ENCODE measurements at regions not wholly inside any gene's neighbourhood (a gene's known extent, or its start where the extent isn't known, plus 50 kb on each side); places are given as distances from the start of the nearest gene placed in this dataset.

- no peak for TF ChIP-seq PRDM10 (IDR thresholded peaks at IDR 0.05; ENCODE audit: partially characterized antibody)
- TF ChIP-seq NFIC (IDR thresholded peaks at IDR 0.05) = no peak
- TF ChIP-seq, protein P1, sequence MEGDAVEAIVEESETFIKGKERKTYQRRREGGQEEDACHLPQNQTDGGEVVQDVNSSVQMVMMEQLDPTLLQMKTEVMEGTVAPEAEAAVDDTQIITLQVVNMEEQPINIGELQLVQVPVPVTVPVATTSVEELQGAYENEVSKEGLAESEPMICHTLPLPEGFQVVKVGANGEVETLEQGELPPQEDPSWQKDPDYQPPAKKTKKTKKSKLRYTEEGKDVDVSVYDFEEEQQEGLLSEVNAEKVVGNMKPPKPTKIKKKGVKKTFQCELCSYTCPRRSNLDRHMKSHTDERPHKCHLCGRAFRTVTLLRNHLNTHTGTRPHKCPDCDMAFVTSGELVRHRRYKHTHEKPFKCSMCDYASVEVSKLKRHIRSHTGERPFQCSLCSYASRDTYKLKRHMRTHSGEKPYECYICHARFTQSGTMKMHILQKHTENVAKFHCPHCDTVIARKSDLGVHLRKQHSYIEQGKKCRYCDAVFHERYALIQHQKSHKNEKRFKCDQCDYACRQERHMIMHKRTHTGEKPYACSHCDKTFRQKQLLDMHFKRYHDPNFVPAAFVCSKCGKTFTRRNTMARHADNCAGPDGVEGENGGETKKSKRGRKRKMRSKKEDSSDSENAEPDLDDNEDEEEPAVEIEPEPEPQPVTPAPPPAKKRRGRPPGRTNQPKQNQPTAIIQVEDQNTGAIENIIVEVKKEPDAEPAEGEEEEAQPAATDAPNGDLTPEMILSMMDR (IDR thresholded peaks at IDR 0.05 in 2 of 3, conservative IDR thresholded peaks at IDR 0.05 in 1 of 3; ENCODE audit: insufficient read depth in 2 of 3, low read depth in 1 of 3, low read length in 3 of 3) = no peak
- no peak for TF ChIP-seq PKNOX1 (IDR thresholded peaks at IDR 0.05)
- no peak for TF ChIP-seq STAT6 (CRISPR knock-in tag; IDR thresholded peaks at IDR 0.05)
- no peak for TF ChIP-seq TOE1 (IDR thresholded peaks at IDR 0.05; ENCODE audit: borderline replicate concordance)
- TF ChIP-seq TOE1 (CRISPR knock-in tag; IDR thresholded peaks at IDR 0.05; ENCODE audit: borderline replicate concordance, low read depth) = no peak
- TF ChIP-seq EP300 (IDR thresholded peaks at IDR 0.05; ENCODE audit: low read length) = no peak
- no peak for TF ChIP-seq CBX5 (IDR thresholded peaks at IDR 0.05; ENCODE audit: borderline replicate concordance, low read depth)
- no peak for TF ChIP-seq SREBF2 (CRISPR knock-in tag; IDR thresholded peaks at IDR 0.05)
- TF ChIP-seq SMAD4 (CRISPR knock-in tag; conservative IDR thresholded peaks at IDR 0.05) = no peak
- TF ChIP-seq HMBOX1 (IDR thresholded peaks at IDR 0.05) = no peak
These were observed 261.8 kb upstream of the LINC00305 start for GRCh38 chr18:64410685-64411084.

Data from K562 (cell line).